WTC11 (cell line): ENCODE measurements at regions not wholly inside any gene's neighbourhood (a gene's known extent, or its start where the extent isn't known, plus 50 kb on each side); places are given as distances from the start of the nearest gene placed in this dataset.

Experiments used
- ATAC-seq: fragments of 200-7000 bp; cut with Tn5 transposase; 2 replicates; pipeline ENCODE4 v1.10.0; 2021; ENCODE audit warnings: mild to moderate bottlenecking, moderate library complexity
- CTCF ChIA-PET: fragments of 300-600 bp; sonication (Branson Sonifier 250); formaldehyde crosslinking; loops from one replicate; lab custom pipeline; 2021; ENCODE audit warnings: antibody characterized with exemption; lab: Charles Lee
- POLR2A ChIA-PET: fragments of 350-600 bp; sonication (Branson Sonifier 250); formaldehyde crosslinking; loops from one replicate; lab custom pipeline; 2021; ENCODE audit warnings: antibody characterized with exemption; lab: Charles Lee
- DNase-seq: peaks from one replicate; pipeline ENCODE4 v3.0.0; 2021; ENCODE audit warnings: low spot score
- H3K27ac Mint-ChIP-seq: 2 replicates; pipeline ENCODE4 v1.8.0; 2021; ENCODE audit warnings: mixed read lengths
- H3K27me3 Mint-ChIP-seq: 2 replicates; pipeline ENCODE4 v1.8.0; 2021; ENCODE audit warnings: low read depth, mild to moderate bottlenecking, moderate library complexity, mixed read lengths
- H3K36me3 Mint-ChIP-seq: 2 replicates; pipeline ENCODE4 v1.8.0; 2021; ENCODE audit warnings: mixed read lengths
- H3K4me1 Mint-ChIP-seq: 2 replicates; pipeline ENCODE4 v1.8.0; 2022; ENCODE audit warnings: mixed read lengths
- H3K4me3 Mint-ChIP-seq: 2 replicates; pipeline ENCODE4 v1.8.0; 2021; ENCODE audit warnings: mild to moderate bottlenecking, moderate library complexity, mixed read lengths
- H3K9me3 Mint-ChIP-seq: 2 replicates; pipeline ENCODE4 v1.8.0; 2021; ENCODE audit warnings: mixed read lengths
- CREB1 ChIP-seq: sonication (generic); formaldehyde crosslinking; IDR thresholded peaks from 2 replicates; pipeline ENCODE4 v1.8.0; 2023; ENCODE audit warnings: mild to moderate bottlenecking, missing genetic modification reagents
- ESRRA ChIP-seq: sonication (generic); formaldehyde crosslinking; IDR thresholded peaks from 2 replicates; pipeline ENCODE4 v1.8.1; 2022; ENCODE audit warnings: mild to moderate bottlenecking, missing genetic modification reagents, borderline replicate concordance
- FOXJ3 ChIP-seq: sonication (generic); formaldehyde crosslinking; IDR thresholded peaks from 2 replicates; pipeline ENCODE4 v1.9.0; 2021; ENCODE audit warnings: missing genetic modification reagents, mild to moderate bottlenecking, borderline replicate concordance
- MYBL2 ChIP-seq: sonication (generic); formaldehyde crosslinking; IDR thresholded peaks from 2 replicates; pipeline ENCODE4 v1.8.1; 2023; ENCODE audit warnings: mild to moderate bottlenecking, moderate library complexity, missing genetic modification reagents
- NFE2L1 ChIP-seq: sonication (generic); formaldehyde crosslinking; IDR thresholded peaks from 2 replicates; pipeline ENCODE4 v1.8.1; 2023; ENCODE audit warnings: missing genetic modification reagents
- NR1H2 ChIP-seq: sonication (generic); formaldehyde crosslinking; IDR thresholded peaks from 2 replicates; pipeline ENCODE4 v1.9.0; 2021; ENCODE audit warnings: mild to moderate bottlenecking, moderate library complexity, missing genetic modification reagents
- RORB ChIP-seq: fragments of 250-450 bp; sonication (Bioruptor Pico); IDR thresholded peaks from 2 replicates; pipeline ENCODE4 v1.9.0; 2021; ENCODE audit warnings: mild to moderate bottlenecking
- ZNF121 ChIP-seq: sonication (generic); formaldehyde crosslinking; IDR thresholded peaks from 2 replicates; pipeline ENCODE4 v1.8.0; 2023; ENCODE audit warnings: missing genetic modification reagents
- ZNF317 ChIP-seq: sonication (generic); formaldehyde crosslinking; IDR thresholded peaks from 2 replicates; pipeline ENCODE4 v1.8.1; 2023; ENCODE audit warnings: low read depth, mild to moderate bottlenecking, moderate library complexity, missing genetic modification reagents, borderline replicate concordance
- ZNF396 ChIP-seq: fragments of 250-450 bp; sonication (Bioruptor Pico); IDR thresholded peaks from 2 replicates; pipeline ENCODE4 v1.8.0; 2021; ENCODE audit warnings: mild to moderate bottlenecking, moderate library complexity, borderline replicate concordance
- TF ChIP-seq, protein P1 (sequence below): sonication (generic); formaldehyde crosslinking; IDR thresholded peaks from 2 replicates; pipeline ENCODE4 v1.8.0; 2022; ENCODE audit warnings: missing genetic modification reagents
- TF ChIP-seq, protein P2 (sequence below): sonication (generic); formaldehyde crosslinking; IDR thresholded peaks from 2 replicates; pipeline ENCODE4 v1.8.1; 2023; ENCODE audit warnings: mild to moderate bottlenecking, missing genetic modification reagents, moderate library complexity
- TF ChIP-seq, protein P3 (sequence below): fragments of 250-450 bp; sonication (Bioruptor Pico); IDR thresholded peaks from 2 replicates; pipeline ENCODE4 v1.9.0; 2021; ENCODE audit warnings: mild to moderate bottlenecking, borderline replicate concordance
- TF ChIP-seq, protein P4 (sequence below): fragments of 250-450 bp; sonication (Bioruptor Pico); conservative IDR thresholded peaks from 2 replicates; pipeline ENCODE4 v1.9.0; 2021; ENCODE audit warnings: mild to moderate bottlenecking
- TF ChIP-seq, protein P5 (sequence below): sonication (generic); formaldehyde crosslinking; IDR thresholded peaks from 2 replicates; pipeline ENCODE4 v1.8.1; 2022; ENCODE audit warnings: missing genetic modification reagents, borderline replicate concordance

DNA sequence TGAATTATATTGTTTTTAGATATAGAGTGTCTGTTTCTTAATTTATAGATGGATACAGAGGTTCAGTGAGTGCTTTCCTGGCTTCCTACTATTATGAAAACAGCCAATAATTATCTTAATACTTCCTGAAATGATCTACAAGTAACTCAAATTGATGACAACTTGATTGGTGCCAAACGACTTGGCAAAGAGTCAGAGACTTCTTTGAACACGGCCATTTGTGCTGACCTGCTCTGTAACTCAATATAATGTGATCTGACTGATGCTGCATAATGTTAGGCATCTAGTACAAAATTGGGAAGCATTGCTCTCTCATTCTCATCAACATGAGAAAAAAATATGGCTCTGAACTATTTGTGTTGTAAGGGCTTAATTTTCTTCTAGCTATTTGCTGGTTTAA, 193.9 kb downstream of the DIPK2A start:
- DNase-seq = no peak
- no peak overlapping the region for H3K4me3 Mint-ChIP-seq
- no peak for ATAC-seq
- H3K27ac Mint-ChIP-seq = no peak overlapping the region
- no peak for TF ChIP-seq ESRRA (CRISPR knock-in tag)
- TF ChIP-seq, protein P1, sequence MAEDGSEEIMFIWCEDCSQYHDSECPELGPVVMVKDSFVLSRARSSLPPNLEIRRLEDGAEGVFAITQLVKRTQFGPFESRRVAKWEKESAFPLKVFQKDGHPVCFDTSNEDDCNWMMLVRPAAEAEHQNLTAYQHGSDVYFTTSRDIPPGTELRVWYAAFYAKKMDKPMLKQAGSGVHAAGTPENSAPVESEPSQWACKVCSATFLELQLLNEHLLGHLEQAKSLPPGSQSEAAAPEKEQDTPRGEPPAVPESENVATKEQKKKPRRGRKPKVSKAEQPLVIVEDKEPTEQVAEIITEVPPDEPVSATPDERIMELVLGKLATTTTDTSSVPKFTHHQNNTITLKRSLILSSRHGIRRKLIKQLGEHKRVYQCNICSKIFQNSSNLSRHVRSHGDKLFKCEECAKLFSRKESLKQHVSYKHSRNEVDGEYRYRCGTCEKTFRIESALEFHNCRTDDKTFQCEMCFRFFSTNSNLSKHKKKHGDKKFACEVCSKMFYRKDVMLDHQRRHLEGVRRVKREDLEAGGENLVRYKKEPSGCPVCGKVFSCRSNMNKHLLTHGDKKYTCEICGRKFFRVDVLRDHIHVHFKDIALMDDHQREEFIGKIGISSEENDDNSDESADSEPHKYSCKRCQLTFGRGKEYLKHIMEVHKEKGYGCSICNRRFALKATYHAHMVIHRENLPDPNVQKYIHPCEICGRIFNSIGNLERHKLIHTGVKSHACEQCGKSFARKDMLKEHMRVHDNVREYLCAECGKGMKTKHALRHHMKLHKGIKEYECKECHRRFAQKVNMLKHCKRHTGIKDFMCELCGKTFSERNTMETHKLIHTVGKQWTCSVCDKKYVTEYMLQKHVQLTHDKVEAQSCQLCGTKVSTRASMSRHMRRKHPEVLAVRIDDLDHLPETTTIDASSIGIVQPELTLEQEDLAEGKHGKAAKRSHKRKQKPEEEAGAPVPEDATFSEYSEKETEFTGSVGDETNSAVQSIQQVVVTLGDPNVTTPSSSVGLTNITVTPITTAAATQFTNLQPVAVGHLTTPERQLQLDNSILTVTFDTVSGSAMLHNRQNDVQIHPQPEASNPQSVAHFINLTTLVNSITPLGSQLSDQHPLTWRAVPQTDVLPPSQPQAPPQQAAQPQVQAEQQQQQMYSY (CRISPR knock-in tag) = no peak
- POLR2A ChIA-PET = no interaction called here
- no peaks in the 10 kb centered on the region for H3K4me1 Mint-ChIP-seq
- CTCF ChIA-PET = no interaction called here
- H3K9me3 Mint-ChIP-seq = no peaks in the 10 kb centered on the region
- no peaks in the 10 kb centered on the region for H3K36me3 Mint-ChIP-seq
- no peaks in the 10 kb centered on the region for H3K27me3 Mint-ChIP-seq

DNA sequence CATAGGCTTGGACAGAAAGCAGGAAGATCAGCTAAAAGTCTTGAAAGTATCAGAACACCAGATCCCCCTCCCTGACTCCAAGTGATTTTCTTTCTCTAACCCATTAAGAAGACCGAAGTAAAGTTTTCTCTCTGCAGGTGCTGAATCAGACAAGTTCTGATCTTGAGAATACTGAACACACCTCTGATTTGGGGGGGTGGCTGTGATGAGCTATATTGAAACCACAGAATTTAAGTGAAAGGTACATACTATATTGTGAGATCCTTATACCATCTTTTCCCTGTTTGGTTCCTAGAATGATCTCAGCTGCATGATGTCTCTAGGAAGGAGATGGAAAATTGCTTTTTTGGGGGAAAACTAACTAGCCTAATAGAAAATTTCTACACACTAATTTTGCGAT, 196.0 kb downstream of the DIPK2A start:
- no peak overlapping the region for H3K4me3 Mint-ChIP-seq
- DNase-seq = no peak
- H3K27ac Mint-ChIP-seq = no peak overlapping the region
- no peaks in the 10 kb centered on the region for H3K27me3 Mint-ChIP-seq
- ATAC-seq = no peak
- ChIA-PET POLR2A (interaction anchor here (0.7 kb wide), 2 partner anchors 135 to 314 kb away, joined by 5 to 9 read pairs; no protein-coding TSS in a partner anchor), CTCF (no interaction called here)
- H3K36me3 Mint-ChIP-seq = no peaks in the 10 kb centered on the region
- no peaks in the 10 kb centered on the region for H3K9me3 Mint-ChIP-seq
- TF ChIP-seq FOXJ3 (CRISPR knock-in tag) = no peak
- TF ChIP-seq NFE2L1 (CRISPR knock-in tag) = no peak
- no peak for TF ChIP-seq NR1H2 (CRISPR knock-in tag)
- TF ChIP-seq, protein P2, sequence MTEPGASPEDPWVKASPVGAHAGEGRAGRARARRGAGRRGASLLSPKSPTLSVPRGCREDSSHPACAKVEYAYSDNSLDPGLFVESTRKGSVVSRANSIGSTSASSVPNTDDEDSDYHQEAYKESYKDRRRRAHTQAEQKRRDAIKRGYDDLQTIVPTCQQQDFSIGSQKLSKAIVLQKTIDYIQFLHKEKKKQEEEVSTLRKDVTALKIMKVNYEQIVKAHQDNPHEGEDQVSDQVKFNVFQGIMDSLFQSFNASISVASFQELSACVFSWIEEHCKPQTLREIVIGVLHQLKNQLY = no peak
- no peak for TF ChIP-seq ZNF317
- TF ChIP-seq ZNF396 (CRISPR knock-in tag) = no peak
- TF ChIP-seq CREB1 (CRISPR knock-in tag) = no peak
- TF ChIP-seq, protein P3, sequence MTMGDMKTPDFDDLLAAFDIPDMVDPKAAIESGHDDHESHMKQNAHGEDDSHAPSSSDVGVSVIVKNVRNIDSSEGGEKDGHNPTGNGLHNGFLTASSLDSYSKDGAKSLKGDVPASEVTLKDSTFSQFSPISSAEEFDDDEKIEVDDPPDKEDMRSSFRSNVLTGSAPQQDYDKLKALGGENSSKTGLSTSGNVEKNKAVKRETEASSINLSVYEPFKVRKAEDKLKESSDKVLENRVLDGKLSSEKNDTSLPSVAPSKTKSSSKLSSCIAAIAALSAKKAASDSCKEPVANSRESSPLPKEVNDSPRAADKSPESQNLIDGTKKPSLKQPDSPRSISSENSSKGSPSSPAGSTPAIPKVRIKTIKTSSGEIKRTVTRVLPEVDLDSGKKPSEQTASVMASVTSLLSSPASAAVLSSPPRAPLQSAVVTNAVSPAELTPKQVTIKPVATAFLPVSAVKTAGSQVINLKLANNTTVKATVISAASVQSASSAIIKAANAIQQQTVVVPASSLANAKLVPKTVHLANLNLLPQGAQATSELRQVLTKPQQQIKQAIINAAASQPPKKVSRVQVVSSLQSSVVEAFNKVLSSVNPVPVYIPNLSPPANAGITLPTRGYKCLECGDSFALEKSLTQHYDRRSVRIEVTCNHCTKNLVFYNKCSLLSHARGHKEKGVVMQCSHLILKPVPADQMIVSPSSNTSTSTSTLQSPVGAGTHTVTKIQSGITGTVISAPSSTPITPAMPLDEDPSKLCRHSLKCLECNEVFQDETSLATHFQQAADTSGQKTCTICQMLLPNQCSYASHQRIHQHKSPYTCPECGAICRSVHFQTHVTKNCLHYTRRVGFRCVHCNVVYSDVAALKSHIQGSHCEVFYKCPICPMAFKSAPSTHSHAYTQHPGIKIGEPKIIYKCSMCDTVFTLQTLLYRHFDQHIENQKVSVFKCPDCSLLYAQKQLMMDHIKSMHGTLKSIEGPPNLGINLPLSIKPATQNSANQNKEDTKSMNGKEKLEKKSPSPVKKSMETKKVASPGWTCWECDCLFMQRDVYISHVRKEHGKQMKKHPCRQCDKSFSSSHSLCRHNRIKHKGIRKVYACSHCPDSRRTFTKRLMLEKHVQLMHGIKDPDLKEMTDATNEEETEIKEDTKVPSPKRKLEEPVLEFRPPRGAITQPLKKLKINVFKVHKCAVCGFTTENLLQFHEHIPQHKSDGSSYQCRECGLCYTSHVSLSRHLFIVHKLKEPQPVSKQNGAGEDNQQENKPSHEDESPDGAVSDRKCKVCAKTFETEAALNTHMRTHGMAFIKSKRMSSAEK (CRISPR knock-in tag) = no peak
- no peak for TF ChIP-seq ZNF121 (CRISPR knock-in tag)
- TF ChIP-seq, protein P4, sequence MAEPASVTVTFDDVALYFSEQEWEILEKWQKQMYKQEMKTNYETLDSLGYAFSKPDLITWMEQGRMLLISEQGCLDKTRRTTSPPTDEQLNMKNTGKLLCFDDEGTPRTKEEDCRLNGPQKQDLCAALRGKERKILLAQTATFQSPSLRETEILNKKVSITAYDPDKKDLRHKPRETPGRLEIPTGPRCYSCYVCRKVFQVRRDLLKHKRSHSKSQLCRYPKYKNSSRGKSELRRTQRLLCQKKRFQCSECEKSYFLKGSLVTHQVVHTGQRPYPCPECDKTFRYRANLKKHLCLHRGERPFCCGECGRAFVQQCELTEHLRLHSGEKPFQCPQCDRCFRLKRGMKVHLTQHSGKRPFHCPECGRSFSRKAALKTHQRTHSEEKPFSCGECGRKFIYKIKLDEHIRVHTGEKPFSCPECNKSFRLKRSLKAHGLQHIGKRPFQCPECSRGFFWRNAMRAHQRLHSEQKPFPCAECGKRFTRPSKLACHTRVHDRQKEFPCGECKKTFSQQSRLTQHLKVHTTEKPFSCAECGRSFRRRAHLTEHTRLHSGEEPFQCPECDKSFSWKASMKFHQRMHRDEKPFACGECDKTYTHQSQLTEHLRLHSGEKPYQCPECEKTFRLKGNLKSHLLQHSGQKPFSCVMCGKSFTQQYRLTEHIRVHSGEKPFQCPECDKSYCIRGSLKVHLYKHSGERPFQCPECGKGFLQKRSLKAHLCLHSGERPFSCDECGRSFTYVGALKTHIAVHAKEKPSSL (CRISPR knock-in tag) = no peak
- no peak for TF ChIP-seq RORB (CRISPR knock-in tag)
- TF ChIP-seq, protein P5, sequence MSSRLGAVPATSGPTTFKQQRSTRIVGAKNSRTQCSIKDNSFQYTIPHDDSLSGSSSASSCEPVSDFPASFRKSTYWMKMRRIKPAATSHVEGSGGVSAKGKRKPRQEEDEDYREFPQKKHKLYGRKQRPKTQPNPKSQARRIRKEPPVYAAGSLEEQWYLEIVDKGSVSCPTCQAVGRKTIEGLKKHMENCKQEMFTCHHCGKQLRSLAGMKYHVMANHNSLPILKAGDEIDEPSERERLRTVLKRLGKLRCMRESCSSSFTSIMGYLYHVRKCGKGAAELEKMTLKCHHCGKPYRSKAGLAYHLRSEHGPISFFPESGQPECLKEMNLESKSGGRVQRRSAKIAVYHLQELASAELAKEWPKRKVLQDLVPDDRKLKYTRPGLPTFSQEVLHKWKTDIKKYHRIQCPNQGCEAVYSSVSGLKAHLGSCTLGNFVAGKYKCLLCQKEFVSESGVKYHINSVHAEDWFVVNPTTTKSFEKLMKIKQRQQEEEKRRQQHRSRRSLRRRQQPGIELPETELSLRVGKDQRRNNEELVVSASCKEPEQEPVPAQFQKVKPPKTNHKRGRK (CRISPR knock-in tag) = no peak
- no peak for TF ChIP-seq MYBL2 (CRISPR knock-in tag)
- H3K4me1 Mint-ChIP-seq = no peaks in the 10 kb centered on the region
